ENCODE measurements at regions not wholly inside any gene's neighbourhood (a gene's known extent, or its start where the extent isn't known, plus 50 kb on each side); places are given as distances from the start of the nearest gene placed in this dataset.

DNA sequence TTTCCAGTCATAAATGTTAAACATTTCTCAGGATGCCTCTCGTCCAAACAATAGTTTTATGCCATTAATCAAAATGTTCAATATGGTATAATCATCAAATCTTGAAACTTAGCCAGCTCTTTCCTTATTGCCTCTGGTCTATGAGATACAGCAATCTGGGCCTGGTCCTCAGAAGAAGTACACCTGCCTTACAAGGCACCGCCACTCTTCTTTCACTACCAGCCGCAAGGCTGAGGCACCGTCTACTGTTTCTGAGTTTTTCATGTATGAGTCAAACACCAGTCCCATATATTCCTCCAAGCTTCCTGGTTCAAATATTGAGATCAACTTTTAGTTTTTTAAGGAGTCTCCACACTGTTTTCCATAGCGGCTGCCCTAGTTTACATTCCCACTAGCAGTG, 600.6 kb upstream of the FAT3 start:
- Mint-ChIP-seq H3K4me1 (no peaks in the 10 kb centered on the region), H3K27me3 (ENCODE audit: low read depth) (no peaks in the 10 kb centered on the region), H3K36me3 (no peaks in the 10 kb centered on the region), H3K27ac (no peak overlapping the region), H3K4me3 (no peak overlapping the region), H3K9me3 (no peaks in the 10 kb centered on the region)
- ChIA-PET POLR2A (no interaction called here), CTCF (no interaction called here)
- TF ChIP-seq ZNF232 (CRISPR knock-in tag; IDR thresholded peaks at IDR 0.05): no peak
- no peak for TF ChIP-seq USF2 (CRISPR knock-in tag; IDR thresholded peaks at IDR 0.05)
- TF ChIP-seq NFATC4 (CRISPR knock-in tag; IDR thresholded peaks at IDR 0.05): no peak
- no peak for TF ChIP-seq ZNF138 (CRISPR knock-in tag; conservative IDR thresholded peaks at IDR 0.05)
- TF ChIP-seq PREB (CRISPR knock-in tag; IDR thresholded peaks at IDR 0.05; ENCODE audit: borderline replicate concordance): no peak
- TF ChIP-seq HMGA2 (CRISPR knock-in tag; IDR thresholded peaks at IDR 0.05): no peak
- ATAC-seq: no peak
- no peak for DNase-seq (ENCODE audit: low spot score)

DNA sequence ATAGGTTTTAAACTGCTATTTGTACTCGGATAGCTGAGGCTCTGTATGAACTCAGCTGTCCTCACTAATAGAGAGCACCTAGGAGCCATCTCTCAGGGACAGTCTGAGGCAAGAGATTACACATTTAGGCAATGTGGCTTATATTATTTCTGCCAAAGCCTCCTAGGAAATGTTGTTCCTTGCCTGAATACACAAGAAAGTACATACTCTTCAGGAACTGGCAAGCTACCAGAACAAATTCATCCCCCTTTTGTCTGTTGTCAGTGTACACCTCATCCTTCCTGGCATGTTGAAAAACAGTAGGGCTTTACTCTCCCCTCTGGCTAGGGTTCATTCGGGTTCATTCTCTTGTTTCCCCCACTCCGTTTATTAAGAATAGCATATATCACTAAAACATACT, 615.9 kb upstream of the FAT3 start:
- H3K36me3 Mint-ChIP-seq: no peaks in the 10 kb centered on the region
- CTCF ChIA-PET: no interaction called here
- H3K27me3 Mint-ChIP-seq (ENCODE audit: low read depth): no peaks in the 10 kb centered on the region
- H3K4me1 Mint-ChIP-seq: no peaks in the 10 kb centered on the region
- no peak for TF ChIP-seq ZBTB21 (CRISPR knock-in tag; IDR thresholded peaks at IDR 0.05; ENCODE audit: borderline replicate concordance)
- TF ChIP-seq ZMAT4 (CRISPR knock-in tag; IDR thresholded peaks at IDR 0.05): no peak
- no peak for TF ChIP-seq ZBTB43 (CRISPR knock-in tag; IDR thresholded peaks at IDR 0.05)
- TF ChIP-seq KAT7 (CRISPR knock-in tag; IDR thresholded peaks at IDR 0.05; ENCODE audit: borderline replicate concordance): no peak
- TF ChIP-seq ZNF396 (CRISPR knock-in tag; IDR thresholded peaks at IDR 0.05; ENCODE audit: borderline replicate concordance): no peak
- no peak for TF ChIP-seq NFE2L1 (CRISPR knock-in tag; IDR thresholded peaks at IDR 0.05)
- H3K27ac Mint-ChIP-seq: no peak overlapping the region
- ATAC-seq (no peak), DNase-seq (ENCODE audit: low spot score) (no peak)
- POLR2A ChIA-PET: no interaction called here
- H3K4me3 Mint-ChIP-seq: no peak overlapping the region
- no peaks in the 10 kb centered on the region for H3K9me3 Mint-ChIP-seq

DNA sequence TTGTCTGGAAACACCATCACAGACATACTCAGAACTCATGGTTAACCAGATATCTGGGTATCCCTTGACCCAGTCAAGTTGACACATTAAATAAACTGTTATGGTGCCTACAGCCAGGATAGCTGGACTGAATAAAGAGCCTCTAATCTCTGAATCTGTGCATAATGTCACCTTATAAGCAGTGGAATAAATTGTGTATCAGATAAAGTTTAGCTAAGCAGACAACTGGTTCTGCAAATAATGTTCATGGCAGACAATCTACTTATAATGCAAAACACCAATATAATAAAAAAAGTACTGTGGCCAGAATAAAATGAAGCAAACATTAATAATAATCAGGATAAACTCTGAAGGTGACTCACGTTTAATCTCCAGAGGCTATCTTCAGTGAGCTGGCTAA, 628.5 kb upstream of the FAT3 start:
- peaks cover 10% of the 10 kb centered on the region for H3K36me3 Mint-ChIP-seq
- DNase-seq (ENCODE audit: low spot score): no peak
- ChIA-PET POLR2A (no interaction called here), CTCF (no interaction called here)
- H3K4me3 Mint-ChIP-seq: no peak overlapping the region
- no peak for ATAC-seq
- H3K9me3 Mint-ChIP-seq: peaks cover 33% of the 10 kb centered on the region
- no peaks in the 10 kb centered on the region for H3K4me1 Mint-ChIP-seq
- H3K27ac Mint-ChIP-seq: no peak overlapping the region
- no peaks in the 10 kb centered on the region for H3K27me3 Mint-ChIP-seq (ENCODE audit: low read depth)
- TF ChIP-seq TCF7 (CRISPR knock-in tag; IDR thresholded peaks at IDR 0.05; ENCODE audit: low read depth): no peak
- TF ChIP-seq, protein P1, sequence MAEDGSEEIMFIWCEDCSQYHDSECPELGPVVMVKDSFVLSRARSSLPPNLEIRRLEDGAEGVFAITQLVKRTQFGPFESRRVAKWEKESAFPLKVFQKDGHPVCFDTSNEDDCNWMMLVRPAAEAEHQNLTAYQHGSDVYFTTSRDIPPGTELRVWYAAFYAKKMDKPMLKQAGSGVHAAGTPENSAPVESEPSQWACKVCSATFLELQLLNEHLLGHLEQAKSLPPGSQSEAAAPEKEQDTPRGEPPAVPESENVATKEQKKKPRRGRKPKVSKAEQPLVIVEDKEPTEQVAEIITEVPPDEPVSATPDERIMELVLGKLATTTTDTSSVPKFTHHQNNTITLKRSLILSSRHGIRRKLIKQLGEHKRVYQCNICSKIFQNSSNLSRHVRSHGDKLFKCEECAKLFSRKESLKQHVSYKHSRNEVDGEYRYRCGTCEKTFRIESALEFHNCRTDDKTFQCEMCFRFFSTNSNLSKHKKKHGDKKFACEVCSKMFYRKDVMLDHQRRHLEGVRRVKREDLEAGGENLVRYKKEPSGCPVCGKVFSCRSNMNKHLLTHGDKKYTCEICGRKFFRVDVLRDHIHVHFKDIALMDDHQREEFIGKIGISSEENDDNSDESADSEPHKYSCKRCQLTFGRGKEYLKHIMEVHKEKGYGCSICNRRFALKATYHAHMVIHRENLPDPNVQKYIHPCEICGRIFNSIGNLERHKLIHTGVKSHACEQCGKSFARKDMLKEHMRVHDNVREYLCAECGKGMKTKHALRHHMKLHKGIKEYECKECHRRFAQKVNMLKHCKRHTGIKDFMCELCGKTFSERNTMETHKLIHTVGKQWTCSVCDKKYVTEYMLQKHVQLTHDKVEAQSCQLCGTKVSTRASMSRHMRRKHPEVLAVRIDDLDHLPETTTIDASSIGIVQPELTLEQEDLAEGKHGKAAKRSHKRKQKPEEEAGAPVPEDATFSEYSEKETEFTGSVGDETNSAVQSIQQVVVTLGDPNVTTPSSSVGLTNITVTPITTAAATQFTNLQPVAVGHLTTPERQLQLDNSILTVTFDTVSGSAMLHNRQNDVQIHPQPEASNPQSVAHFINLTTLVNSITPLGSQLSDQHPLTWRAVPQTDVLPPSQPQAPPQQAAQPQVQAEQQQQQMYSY (CRISPR knock-in tag; IDR thresholded peaks at IDR 0.05): no peak
- TF ChIP-seq ZNF317 (CRISPR knock-in tag; IDR thresholded peaks at IDR 0.05; ENCODE audit: borderline replicate concordance, low read depth): no peak
- TF ChIP-seq ZBTB43 (CRISPR knock-in tag; IDR thresholded peaks at IDR 0.05): no peak
- TF ChIP-seq, protein P2, sequence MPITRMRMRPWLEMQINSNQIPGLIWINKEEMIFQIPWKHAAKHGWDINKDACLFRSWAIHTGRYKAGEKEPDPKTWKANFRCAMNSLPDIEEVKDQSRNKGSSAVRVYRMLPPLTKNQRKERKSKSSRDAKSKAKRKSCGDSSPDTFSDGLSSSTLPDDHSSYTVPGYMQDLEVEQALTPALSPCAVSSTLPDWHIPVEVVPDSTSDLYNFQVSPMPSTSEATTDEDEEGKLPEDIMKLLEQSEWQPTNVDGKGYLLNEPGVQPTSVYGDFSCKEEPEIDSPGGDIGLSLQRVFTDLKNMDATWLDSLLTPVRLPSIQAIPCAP (CRISPR knock-in tag; IDR thresholded peaks at IDR 0.05): no peak
- TF ChIP-seq, protein P3, sequence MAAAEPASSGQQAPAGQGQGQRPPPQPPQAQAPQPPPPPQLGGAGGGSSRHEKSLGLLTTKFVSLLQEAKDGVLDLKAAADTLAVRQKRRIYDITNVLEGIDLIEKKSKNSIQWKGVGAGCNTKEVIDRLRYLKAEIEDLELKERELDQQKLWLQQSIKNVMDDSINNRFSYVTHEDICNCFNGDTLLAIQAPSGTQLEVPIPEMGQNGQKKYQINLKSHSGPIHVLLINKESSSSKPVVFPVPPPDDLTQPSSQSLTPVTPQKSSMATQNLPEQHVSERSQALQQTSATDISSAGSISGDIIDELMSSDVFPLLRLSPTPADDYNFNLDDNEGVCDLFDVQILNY (CRISPR knock-in tag; IDR thresholded peaks at IDR 0.05): no peak
- TF ChIP-seq TEAD4 (CRISPR knock-in tag; IDR thresholded peaks at IDR 0.05): no peak
- TF ChIP-seq ETV6 (CRISPR knock-in tag; IDR thresholded peaks at IDR 0.05): no peak
- TF ChIP-seq ATF3 (CRISPR knock-in tag; conservative IDR thresholded peaks at IDR 0.05): no peak
